GM21360 (cell line): ENCODE measurements at regions not wholly inside any gene's neighbourhood (a gene's known extent, or its start where the extent isn't known, plus 50 kb on each side); places are given as distances from the start of the nearest gene placed in this dataset.
A peak's percentile ranks its signal among the peaks of the same experiment; 100 is the strongest.

Source experiments
- ATAC-seq: cut with Tn5 transposase; IDR thresholded peaks from one replicate; pipeline ENCODE4 v1.9.1; 2021; ENCODE audit warnings: mild to moderate bottlenecking, moderate library complexity; ENCODE audit not compliant: unreplicated experiment

DNA sequence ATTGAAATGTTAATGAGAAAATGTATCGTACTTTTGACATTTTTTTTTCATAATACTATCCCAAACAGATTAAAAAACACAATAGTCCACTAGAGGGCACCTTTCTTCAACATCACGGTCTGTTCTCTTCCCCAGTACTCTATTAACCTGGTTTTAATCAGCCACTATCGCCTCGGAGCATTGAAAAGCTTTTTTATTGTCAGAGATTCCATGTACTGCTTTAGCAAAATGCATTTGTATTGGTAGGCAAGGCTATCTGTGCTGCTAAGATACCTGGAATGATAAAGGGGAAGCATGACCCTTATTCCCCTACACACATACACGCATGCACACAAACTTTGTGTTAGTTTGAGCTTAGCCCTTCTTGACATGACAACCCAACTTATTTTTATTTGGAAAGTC is 160.1 kb upstream of the IL12A start:
- ATAC-seq = peak; percentile 46

DNA sequence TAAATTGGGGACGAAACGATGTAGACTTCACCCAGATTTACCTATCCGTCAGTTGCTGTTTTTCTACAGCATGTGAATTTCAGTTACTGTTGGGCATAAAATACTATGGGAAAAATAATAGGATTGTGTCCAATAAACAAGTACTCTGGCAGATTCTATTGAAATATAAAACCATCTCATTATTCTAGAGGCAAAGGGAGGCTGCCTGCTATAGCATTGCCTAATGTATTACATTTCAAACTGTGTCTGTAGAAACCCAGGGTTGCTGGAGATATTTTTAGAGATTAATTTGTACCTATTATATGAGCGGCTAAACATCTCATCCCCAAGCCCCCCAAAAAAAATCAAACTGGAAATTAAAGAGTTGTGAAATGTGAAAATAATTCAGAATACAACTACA is 159.6 kb upstream of the IL12A start:
- no peak for ATAC-seq

DNA sequence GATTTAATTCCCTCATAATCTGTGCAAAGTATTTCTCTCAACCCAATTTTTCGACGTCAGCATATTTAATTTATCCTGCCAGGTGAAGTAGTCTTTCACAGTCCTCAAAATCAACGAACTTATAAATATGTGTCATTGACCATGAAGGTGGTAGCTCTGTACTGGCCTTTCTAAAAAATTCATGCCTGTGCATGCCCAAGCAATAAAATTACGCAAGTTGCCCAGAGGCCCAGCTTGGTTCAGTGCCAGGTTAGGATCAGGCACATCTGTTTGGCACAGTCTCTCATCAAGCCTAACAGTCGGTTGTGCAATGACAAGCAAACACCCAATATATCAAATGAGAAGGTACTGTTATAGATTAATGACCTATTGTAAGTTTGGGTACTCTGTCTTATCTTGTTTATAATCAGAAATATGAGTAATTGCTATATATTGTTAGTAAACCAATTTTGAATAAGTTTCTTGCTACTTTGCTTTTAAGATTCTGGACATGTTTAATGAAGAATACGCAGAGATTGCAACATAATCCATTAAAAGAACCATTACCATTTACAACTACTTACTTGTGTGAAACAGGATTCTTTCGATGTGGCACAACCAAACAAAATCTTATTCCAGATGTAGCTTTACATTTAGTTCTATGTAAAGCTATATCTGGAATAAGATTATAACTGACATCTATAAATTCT is 159.0 kb upstream of the IL12A start:
- no peak for ATAC-seq

DNA sequence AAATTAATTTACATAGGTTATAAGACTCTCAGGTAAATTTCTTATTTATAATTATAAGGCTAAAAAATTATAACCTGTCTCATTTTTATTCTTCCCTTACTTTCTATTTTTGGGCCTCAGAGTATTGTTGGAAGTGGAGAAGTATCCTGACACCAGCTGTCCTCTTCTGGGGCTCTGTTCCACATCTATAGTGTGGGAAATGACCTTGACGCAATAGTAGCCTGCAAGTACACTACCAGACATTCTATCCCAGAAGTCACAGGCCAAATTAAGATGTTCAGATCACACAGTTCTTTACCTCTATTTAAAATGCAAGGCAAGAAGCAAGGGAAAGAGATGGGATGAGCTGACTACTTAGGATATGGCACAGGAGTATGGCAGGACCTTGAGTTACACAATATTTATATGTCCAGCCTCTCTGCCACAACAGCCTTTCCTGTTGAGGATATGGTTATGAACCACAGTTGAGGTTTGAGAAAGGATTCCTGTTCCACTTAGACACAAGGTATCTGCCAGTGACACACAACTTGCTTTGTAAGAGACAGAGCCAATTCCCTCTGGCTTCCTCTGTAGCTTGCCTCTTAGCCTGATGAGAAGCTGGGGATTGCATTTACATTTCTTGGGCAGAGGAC is 158.0 kb upstream of the IL12A start:
- ATAC-seq = no peak

DNA sequence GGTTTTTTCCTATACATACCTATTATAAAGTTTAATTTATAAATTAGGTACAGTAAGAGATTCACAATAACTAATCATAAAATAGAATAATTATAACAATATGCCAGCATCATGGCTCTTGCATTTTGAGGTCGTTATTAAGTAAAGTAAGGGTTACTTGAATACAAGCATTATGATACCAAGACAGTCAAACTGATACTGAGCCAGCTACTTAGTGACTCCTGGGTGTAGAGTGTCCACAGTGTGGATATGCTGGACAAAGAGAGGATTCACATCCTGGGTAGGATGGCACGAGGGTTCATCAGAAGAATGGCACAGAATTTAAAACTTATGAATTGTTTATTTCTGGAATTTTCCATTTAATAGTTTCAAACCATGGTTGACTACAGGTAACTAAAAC is 157.2 kb upstream of the IL12A start:
- peak; percentile 34 for ATAC-seq

DNA sequence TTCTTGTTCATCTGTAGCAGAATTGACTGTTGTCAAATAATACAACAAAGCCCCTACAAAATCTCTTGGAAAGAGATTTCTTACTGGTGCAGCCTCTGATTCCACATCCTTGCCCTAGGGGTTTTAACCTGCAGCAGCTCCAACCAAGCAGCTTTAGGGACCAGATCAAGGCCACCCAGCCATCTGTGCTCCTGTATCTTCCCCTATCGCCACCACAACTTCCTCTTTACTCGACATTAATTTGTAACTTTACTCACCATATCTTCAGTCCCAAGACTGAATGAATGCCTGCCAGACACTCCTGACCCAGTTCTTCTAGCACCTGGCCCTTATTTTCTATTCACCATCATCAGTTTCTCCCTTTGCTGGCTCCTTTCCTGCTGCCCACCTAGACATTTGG is 156.6 kb upstream of the IL12A start:
- peak; percentile 84 for ATAC-seq

DNA sequence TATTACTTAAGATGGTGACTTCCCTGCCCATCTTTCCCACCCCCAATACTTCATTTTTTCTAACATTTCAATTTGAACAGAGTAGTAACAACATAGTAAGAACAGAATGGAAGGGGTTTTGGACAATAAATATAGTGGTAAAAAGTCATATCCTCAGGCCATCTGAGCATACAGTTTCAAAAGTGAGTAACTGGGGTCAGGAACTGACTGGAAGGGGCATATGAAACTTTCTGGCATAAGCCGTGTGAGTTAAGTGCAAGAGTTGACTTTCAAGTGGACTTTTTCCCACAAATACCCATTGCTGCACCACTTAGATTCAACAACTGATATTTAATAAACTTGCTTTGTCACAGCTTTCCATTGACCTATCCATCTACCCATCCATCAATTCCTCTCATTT is 153.5 kb upstream of the IL12A start:
- no peak for ATAC-seq

DNA sequence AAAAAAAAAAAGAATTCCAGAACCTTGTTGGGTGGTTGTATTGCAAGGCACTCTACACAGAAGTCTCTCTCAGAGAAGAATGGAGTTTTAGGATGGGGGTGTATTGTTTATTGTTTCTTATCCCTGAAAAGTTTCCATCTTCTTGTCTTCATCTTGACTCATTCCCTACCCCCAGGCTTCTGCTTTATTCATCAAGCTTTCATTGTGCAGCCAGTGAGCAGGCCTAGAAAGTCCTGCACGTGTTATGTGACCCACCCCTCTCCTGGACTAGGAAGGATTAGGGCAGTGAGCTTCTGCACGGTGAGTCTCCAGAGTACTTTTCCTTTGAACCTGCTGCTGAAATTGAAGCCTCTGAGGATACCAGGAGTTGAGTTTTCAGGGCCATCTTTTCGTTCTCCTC is 150.9 kb upstream of the IL12A start:
- ATAC-seq = no peak

DNA sequence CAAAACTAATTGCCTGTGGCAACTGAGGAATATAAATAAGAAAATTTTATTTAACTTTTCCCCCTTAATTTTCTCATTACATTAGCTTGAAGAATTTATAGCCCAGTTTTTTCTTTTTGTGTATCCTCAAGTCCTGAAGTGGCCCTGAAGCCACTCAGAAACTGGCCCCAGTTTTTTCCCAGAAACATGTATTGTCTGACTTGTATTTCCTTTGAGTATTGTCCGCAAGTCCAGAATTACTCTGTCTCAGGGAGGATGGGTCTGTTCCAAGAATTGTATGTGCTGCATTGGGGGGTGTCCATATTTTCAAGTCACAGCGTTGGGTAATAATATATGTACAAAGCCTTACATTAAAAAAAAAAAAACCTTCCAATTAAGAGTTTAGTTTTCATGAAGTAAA is 149.7 kb upstream of the IL12A start:
- ATAC-seq = no peak

DNA sequence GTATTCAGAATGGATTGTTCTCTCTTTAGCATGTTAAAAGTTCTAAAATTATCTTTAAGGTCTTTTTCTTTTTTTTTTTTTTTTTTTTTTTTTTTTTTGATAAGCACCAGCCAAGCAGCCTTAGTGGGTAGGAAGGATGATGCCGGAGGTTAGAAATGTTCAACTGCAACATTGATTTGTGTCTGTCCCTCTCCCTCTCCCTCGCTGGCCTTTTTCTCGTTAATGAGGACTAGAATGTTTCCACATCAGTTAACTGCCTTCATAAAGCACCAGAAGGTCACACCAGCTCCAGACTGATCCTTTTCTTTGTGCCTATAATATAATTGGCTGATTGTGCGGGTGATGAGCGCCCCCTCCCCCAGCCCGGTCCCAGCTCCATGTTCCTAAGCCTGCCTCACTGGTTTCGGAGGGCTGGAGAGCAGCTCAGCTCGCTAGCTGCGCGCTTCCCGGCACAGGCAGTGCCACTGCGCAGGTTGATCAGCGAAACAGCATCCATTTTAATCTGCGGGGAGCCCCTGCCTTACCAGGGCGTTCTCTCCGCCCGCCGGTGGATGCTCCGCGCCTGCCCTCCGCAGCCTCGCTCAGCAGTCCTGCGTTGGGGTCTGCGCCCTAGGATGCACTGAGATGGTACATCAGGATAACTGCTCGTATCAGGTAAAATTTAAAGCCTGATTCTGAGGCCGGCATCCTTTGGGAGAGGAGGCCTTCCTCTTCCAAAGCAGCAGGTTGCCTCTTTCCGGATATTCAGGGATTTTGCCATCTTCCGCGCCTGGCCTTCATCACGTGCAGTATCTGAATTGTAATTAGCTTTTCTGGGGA is 148.9 kb upstream of the IL12A start, which contains the start of gene SCHIP1:
Gene SCHIP1 (plus strand): TSS at position 301 of the 819 bp plus-strand sequence.
- peak; percentile 68 for ATAC-seq

DNA sequence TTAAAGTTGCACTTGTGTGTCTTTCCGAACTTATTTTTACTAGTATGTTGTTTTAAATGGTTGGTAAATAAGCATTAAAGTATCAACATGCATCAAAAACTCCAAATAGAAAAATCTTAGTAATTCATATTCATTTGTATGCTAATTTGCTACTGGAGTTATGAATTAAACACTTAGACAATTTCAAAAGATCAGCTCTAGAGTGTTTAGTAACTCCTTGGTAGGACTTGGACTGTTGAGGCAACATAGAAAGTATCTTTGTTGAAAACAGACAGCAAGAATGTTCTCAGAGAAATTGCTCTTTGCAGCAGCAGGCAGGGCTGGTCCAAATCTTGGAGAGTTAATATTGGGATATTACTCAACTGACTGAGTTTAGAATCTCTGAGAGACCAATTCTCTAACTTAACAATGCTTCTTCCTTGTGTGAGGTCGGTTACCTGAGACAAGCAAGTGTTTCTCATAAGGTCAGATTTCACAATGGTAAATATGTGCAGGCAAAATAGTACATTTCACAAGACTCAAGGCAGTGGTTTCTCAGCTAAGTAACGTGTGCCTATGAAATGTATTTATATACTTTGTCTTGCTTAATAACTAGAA is 147.8 kb upstream of the IL12A start:
- ATAC-seq = no peak

DNA sequence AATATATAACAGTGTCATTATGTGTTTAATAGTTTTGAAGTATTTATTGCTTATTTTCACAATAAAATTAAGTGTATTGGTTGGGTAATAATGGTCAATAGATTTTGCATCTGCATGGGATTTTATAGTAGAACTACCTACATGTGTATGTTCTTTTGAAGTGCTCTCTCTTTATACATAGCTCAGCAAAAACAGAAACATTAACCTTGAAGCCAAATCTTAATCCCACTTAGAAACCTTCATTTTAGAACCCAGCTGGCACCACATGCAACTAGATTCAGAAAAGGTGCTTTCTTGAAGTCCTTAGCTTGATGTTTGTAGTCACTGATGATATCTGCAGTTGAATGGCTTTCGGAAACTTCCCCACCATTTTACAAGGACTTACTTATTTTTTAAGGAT is 146.9 kb upstream of the IL12A start:
- no peak for ATAC-seq

DNA sequence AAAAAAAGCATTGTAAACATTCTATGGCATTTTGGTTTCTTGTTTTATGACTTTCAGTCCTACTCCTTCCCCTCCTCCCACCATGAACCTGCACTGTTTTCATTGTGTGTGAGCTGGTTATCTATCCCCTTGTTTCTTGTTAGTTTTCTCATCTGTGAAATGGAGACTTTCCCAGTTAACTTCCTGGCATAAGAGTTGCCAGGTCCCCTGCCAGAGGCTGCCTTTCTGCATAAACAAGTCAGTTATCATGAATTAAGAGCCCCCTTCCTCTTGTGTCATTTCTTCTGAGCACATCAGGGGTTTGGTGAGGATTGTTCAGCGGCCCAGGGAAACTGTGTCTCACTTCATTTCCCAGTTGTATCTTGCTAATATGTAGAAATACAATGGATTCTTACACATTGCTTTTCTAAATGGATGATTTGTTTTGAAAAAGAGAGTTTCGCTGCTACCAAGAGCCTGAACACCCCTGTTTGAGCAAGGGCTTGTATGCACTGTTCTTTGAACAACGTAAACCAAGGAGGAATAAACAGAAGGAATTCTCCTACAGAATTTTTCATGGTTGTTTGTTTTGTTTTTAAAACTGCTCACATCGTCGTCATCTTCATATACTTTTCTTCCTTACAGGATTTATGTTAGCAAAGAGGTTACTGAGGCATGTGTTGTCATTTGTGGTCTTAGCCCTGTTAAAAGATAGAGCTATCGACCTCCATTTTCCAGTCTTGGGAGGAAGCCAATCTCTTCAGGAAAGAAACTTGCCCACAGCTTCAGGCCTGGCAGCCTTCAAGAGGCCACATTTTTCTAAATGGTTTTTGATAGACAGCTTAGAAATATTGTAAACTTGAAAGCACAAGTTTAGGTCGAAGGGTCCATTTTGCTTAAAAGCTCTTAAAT is 144.6 kb upstream of the IL12A start:
- no peak for ATAC-seq

DNA sequence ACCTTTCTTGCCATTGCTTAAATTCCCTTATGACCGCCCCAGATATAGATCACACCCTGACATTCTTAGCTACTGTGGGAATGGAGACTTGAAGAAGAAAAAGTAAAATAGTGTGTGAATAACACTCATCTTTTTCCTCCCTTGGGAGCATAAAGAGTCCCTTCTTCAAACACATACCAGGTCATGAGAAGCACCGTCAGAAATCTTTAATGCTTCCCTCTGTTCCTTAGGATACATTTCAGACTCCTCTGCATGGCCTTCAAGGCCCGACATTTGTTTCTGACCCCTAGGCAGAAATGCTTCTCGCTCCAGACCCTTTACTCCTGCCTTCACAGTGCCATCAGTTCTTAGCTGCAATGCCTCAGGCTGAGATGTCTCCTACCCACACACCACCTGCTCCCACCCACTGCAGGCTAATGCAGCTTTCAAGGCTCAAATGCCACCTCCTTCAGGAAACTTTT is 143.8 kb upstream of the IL12A start:
- ATAC-seq = no peak

DNA sequence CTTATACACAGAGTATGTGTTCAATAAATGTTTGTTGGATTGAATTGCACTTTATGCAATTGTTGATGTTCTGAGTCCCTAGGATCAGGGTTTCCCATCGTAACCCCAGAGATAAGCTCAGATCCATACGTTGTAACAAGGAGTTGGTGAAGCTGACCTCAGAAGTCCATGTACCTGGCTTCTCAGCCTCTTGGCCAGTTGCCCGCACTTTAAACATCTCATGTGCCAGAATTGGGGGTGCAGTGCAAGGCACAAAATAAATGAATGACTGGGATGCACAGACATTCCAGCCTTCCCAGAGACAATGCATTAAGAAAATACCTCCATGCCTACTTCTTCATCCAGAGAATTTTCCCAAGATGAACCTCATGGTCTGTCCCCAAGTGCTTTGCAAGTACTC is 142.9 kb upstream of the IL12A start:
- ATAC-seq = no peak

DNA sequence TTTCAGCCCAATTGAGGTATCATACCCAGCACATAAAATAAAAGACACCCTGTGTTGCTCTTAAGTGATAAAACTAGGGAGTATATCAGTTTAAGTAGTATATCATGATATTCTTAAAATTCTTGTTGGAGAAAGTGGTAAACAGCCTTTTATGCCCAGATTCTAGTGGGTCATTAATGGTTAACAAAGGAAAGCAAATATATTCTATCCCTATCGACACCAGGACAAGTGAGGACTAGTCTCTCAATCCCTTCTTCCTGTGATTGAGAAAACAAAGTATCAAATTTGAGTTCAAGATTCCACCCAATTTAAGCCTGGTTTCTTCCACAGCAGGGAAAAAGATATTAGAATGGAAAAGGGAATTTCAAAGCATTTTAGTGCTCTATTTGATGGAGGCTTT is 142.4 kb upstream of the IL12A start:
- ATAC-seq = no peak

DNA sequence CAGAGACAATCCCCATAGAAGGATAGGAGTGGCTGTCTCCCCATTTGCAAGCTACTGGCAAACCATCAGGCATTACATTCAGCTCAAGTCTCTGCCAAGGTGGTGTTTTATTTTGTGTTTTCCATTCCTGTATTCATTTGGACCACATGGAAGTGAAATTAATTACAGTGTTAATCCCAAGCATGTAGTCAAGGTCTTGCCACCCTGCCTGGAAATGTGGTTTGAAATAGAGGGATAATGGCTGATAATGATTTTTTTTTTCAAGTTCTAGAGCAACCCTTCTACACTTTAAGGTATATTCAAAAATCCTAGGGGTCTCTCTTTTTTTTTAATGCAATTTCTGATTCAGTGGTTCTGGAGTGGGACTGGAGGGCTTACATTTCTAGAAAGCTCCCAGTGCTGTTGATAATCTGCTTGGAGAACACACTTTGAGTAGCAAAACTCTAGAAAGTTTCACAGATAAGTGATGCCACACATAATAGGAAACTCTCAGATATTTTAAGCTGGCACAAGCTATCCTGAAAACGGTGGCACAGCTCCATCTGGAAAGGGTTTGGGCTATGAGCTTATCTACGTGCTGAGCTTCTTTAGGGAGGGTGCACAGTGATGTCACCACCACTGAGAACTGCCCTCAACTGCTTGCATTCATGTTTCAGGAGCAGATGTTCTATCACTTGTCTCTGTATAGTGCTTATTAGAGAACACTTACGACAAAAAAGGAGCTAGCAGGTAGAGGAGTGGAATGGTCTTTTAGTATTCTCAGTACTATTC is 140.1 kb upstream of the IL12A start:
- ATAC-seq = no peak

DNA sequence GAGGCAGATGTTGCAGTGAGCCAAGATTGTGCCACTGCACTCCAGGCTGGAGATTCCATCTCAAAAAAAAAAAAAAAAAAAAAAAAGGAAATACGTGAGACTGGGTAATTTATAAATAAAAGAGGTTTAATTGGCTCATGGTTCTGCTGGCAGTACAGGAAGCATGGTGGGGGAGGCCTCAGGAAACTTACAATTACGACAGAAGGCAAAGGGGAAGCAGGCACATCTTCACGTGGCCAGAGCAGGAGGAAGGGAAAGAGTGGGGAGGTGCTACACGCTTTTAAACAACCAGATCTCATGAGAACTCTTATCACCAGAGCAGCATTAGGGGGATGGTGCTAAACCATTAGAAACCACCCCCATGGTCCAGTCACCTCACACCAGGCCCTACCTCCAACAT is 138.2 kb upstream of the IL12A start:
- no peak for ATAC-seq

DNA sequence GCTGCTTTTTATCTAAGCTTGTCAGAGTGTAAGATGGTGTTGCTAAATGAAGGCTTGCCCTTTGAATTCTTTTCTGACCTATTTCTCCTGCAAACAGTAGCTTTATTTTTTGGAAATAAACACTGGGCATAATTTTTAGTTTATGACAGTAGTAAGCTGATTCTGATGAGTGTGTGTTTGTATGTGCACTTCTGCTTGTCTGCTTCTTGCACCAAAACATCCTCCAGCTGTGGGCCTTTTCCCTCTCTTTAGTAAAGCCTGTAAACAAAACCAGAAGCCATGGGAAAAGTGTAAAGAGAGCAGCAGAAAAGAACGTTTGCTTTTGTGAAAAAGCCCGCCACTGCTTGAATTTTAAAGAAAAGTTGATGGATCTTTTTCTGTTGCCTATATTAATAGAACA is 136.4 kb upstream of the IL12A start:
- no peak for ATAC-seq
